ENCODE measurements at regions not wholly inside any gene's neighbourhood (a gene's known extent, or its start where the extent isn't known, plus 50 kb on each side); places are given as distances from the start of the nearest gene placed in this dataset.
"Not testable (repeated sequence)": the region's sequence is repeated elsewhere in the genome, so short reads cannot be mapped to it uniquely, and the experiment has no call there.

GRCh38 chr6:121917263-121917829 lies 481.9 kb downstream of the GJA1 start:
- intact Hi-C loops (cut with micrococcal nuclease): no loop called here

- intact Hi-C loops (cut with micrococcal nuclease): no loop called here
These were observed 481.5 kb upstream of the HSF2 start for GRCh38 chr6:121917834-121918559.

- intact Hi-C loops (cut with micrococcal nuclease): no loop called here
These were observed 478.8 kb upstream of the HSF2 start for GRCh38 chr6:121920616-121921015.

DNA sequence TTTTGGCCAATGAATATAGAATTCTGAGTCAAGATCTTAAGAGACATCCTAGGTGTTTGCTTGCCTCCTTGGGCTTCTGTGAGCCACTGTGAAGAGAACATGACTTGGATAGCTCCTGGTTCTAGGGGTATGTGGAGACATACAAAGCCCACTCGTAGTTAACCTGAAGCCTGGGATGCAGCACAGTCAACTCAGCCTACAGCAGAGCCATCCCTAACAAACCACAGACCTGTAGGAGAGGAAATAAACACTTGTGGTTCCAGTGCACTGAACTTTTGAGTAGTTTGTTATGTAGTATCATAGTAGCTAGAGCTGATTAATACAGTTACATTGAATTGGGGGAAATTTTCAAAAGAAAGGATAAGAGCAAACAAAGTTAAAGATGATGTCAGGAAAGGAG lies 474.4 kb upstream of the HSF2 start:
- intact Hi-C loops (cut with micrococcal nuclease): no loop called here

GRCh38 chr6:121925534-121926255 lies 473.8 kb upstream of the HSF2 start:
- intact Hi-C loops (cut with micrococcal nuclease): no loop called here

DNA sequence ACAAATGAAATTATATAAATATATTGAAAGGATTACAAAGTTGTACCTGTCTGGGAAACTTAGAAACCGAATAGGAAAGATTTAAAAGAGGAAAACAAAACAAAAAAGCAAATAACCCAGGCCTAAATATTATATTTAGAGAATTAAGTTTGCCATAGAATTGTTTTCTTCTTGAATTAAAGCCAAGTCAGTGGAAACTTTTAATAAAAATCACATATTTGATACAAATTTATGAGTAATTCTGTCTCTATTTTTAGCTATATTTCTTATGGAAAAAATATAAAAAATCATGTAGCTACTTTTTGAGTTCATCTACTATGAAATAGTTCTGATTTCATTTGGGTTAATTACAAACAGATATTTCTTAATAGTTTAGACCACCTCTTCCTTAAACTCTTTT lies 470.2 kb upstream of the HSF2 start:
- intact Hi-C loops (cut with micrococcal nuclease): no loop called here

- intact Hi-C loops (cut with micrococcal nuclease): no loop called here
These were observed 467.1 kb upstream of the HSF2 start for GRCh38 chr6:121932076-121932991.

DNA sequence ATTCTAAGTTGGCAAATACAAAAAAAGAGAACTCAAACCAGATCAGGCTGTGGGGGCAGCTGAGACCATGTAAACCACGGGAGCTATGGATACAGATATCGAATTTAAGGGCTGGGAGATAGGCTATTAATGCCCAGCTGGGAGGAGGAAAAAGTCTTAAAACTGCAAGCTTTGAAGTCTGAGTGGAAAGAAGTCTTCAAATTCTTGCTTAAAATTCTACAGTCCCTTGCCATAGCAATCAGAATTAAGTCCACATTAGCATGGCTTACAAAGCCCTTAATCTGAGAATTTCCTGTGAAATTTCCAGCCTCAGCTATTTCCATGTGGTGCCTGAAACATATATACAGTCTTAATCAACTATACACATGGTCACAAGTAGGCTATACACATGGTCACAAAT lies 465.0 kb upstream of the HSF2 start:
- intact Hi-C loops (cut with micrococcal nuclease): no loop called here

GRCh38 chr6:121940728-121941127 lies 458.7 kb upstream of the HSF2 start:
- intact Hi-C loops (cut with micrococcal nuclease): no loop called here

DNA sequence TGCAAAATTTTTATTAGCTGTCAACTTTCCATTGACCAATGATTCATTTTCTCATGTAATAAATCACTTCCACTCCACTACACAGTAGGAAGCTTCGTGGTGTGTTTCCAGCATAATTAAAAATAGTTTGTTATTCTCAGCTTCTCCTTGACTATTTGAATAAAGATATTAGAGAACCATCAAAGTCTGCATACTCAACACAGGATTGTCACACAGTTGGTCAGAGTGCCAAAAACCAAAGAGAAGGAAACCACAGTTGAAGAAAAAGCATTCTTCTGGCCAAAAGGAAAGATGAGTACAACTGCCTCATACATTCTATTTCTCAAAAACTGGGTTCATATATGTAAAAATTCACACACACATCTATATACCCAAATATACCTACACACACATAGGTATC lies 455.1 kb upstream of the HSF2 start:
- intact Hi-C loops (cut with micrococcal nuclease): no loop called here

GRCh38 chr6:121951123-121951522 lies 448.3 kb upstream of the HSF2 start:
- intact Hi-C loops (cut with micrococcal nuclease): no loop called here

DNA sequence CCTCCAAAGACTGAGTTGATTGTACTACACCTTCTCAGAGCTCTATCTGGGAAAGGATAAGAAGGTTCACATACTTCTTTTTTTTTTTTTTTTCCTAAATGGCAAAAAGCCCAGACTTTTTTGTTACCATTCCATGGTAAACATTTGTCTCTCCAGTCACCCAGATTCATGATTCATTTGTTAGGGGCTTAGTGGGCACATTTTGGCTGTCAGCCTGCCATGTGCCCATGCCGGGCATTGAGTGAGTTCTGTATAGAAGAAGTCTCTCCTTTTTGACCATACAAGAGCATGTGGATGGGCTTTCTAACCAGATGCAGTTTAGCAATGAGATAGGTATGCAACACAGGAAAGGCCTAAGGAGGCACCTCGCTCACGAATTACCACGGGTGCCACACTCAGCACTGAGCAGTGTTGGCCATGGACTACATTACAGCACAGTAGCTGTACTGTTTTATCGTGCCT lies 447.5 kb upstream of the HSF2 start:
- intact Hi-C loops (cut with micrococcal nuclease): no loop called here

DNA sequence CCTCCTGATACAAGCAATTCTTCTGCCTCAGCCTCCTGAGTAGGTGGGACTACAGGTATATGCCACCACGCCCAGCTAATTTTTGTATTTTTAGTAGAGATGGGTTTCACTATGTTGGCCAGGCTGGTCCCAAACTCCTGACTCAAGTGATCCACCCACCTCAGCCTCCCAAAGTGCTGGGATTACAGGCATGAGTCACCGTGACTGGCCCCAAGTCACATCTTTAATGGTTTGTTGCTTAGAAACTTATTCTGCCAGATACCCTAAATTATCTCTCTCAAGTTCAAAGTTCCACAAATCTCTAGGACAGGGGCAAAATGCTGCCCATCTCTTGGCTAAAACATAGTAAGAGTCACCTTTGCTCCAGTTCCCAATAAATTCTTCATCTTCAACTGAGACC lies 444.1 kb upstream of the HSF2 start:
- intact Hi-C loops (cut with micrococcal nuclease): not testable (repeated sequence)

- intact Hi-C loops (cut with micrococcal nuclease): no loop called here
These were observed 442.7 kb upstream of the HSF2 start for GRCh38 chr6:121956782-121957181.

DNA sequence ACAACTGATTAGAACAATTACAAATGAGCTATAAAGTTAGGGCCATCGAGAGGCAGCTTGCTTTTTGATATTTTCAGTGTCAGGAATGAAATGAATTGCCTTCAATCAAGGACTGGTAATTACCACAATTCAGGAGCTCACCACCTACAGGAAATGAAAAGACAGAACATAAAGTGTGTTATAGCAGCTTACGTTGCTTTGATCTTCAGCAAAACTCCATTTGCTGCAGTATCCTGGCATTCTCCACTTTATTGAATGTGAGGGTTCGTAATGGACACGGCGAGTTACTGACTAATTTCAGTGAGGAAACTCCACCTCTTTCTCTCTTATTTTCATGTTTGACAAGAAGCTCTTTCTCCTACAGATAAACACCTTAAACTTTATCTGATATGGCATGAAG lies 440.0 kb upstream of the HSF2 start:
- intact Hi-C loops (cut with micrococcal nuclease): no loop called here

DNA sequence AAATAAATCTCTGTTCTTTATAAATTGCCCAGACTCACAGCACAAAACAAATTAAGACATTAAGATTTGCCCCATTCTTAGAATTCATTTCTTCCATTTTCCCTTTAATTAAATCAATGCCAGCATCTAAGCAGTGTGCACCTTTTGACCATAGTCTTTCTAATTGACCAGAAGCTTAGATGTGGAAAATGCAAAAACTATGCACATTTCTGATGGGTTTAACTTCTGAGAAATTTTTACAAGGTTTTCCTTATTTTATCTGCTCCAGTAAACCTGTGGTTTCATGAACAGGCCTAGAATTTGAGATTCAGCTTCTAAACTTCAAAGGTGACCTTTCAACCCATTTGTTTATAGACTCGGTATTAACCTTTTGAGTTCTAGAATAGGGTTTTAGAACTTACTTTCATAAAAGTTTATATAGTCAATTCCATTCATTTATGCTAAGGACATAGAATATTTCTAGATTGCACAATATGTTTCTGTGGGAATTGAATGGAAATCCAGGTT lies 437.8 kb upstream of the HSF2 start:
- intact Hi-C loops (cut with micrococcal nuclease): no loop called here

GRCh38 chr6:121963826-121964225 lies 435.6 kb upstream of the HSF2 start:
- intact Hi-C loops (cut with micrococcal nuclease): no loop called here

DNA sequence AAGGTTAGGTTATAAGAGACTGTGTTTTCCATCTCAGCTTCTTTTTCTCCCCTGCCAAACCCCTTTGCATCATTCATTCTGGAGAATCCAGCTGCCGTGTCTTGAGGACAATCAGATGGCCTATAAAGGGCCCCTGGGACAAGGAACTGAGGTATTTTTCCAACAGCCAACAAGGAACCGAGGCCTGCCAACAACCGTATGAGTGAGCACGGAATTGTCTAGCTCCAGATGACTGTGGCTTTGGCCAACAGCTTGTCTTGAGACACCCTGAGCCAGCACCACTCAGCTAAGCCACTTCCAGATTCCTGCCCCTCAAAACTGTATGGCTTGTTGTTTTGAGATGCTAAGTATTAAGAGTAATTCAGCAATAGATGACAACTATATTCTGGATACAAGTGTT lies 433.7 kb upstream of the HSF2 start:
- intact Hi-C loops (cut with micrococcal nuclease): loop anchor here (5.0 kb wide), 1 partner anchor 633 kb away; the partner anchor contains the start of gene TBC1D32

GRCh38 chr6:121967631-121968030 lies 431.8 kb upstream of the HSF2 start:
- intact Hi-C loops (cut with micrococcal nuclease): loop anchor here (5.0 kb wide), 1 partner anchor 635 kb away; the partner anchor contains the start of gene TBC1D32

GRCh38 chr6:121971931-121972335 lies 427.5 kb upstream of the HSF2 start:
- intact Hi-C loops (cut with micrococcal nuclease): no loop called here

- intact Hi-C loops (cut with micrococcal nuclease): no loop called here
These were observed 414.5 kb upstream of the HSF2 start for GRCh38 chr6:121984956-121985355.
